ENCODE measurements at regions not wholly inside any gene's neighbourhood (a gene's known extent, or its start where the extent isn't known, plus 50 kb on each side); places are given as distances from the start of the nearest gene placed in this dataset. TPM values are rescaled to one million over a fixed set of nuclear protein-coding genes. Genes with fewer than 3 reads are reported as not detected.

GRCh38 chr10:14382022-14382421 is 51.3 kb upstream of the FRMD4A start:
- H3K4me1 ChIP-seq (ENCODE audit: low read length), result no peaks in the 10 kb centered on the region
- no peaks in the 10 kb centered on the region for H4K20me1 ChIP-seq (ENCODE audit: insufficient read depth, low read depth, low read length)
- no peaks in the 10 kb centered on the region for H3K9me3 ChIP-seq (ENCODE audit: low read length)
- H3K36me3 ChIP-seq (ENCODE audit: insufficient read depth, low read length), result no peaks in the 10 kb centered on the region
- H3K27ac ChIP-seq (ENCODE audit: low read length), result no peak overlapping the region
- no peaks in the 10 kb centered on the region for H3K79me2 ChIP-seq (ENCODE audit: low read length)
- no peak for DNase-seq
- no peak overlapping the region for H2AFZ ChIP-seq (ENCODE audit: low read length)
- H3K9ac ChIP-seq (ENCODE audit: low read length), result no peak overlapping the region
- no peaks in the 10 kb centered on the region for H3K9me2 ChIP-seq (replicated peaks; ENCODE audit: insufficient read depth, low read length)
- H3K4me3 ChIP-seq (ENCODE audit: low read length), result no peak overlapping the region
- H3K4me2 ChIP-seq (ENCODE audit: low read depth, low read length, poor library complexity, severe bottlenecking), result no peak overlapping the region
- no peaks in the 10 kb centered on the region for H3K27me3 ChIP-seq (ENCODE audit: low read length)

GRCh38 chr10:14381475-14381874 is 50.8 kb upstream of the FRMD4A start:
- Histone ChIP-seq H3K4me2 (ENCODE audit: low read depth, low read length, poor library complexity, severe bottlenecking) (no peak overlapping the region), H3K9me2 (replicated peaks; ENCODE audit: insufficient read depth, low read length) (no peaks in the 10 kb centered on the region), H3K4me3 (ENCODE audit: low read length) (no peak overlapping the region), H4K20me1 (ENCODE audit: insufficient read depth, low read depth, low read length) (no peaks in the 10 kb centered on the region), H3K79me2 (ENCODE audit: low read length) (no peaks in the 10 kb centered on the region), H3K36me3 (ENCODE audit: insufficient read depth, low read length) (no peaks in the 10 kb centered on the region), H3K9me3 (ENCODE audit: low read length) (no peaks in the 10 kb centered on the region), H3K9ac (ENCODE audit: low read length) (no peak overlapping the region), H3K27me3 (ENCODE audit: low read length) (no peaks in the 10 kb centered on the region), H3K27ac (ENCODE audit: low read length) (no peak overlapping the region), H3K4me1 (ENCODE audit: low read length) (no peaks in the 10 kb centered on the region), H2AFZ (ENCODE audit: low read length) (no peak overlapping the region)
- no peak for DNase-seq

GRCh38 chr10:14380746-14381145 is 50.0 kb upstream of the FRMD4A start:
- H3K9me3 ChIP-seq (ENCODE audit: low read length), result no peaks in the 10 kb centered on the region
- H3K27ac ChIP-seq (ENCODE audit: low read length), result no peak overlapping the region
- H3K4me3 ChIP-seq (ENCODE audit: low read length), result no peak overlapping the region
- no peaks in the 10 kb centered on the region for H3K27me3 ChIP-seq (ENCODE audit: low read length)
- no peaks in the 10 kb centered on the region for H3K4me1 ChIP-seq (ENCODE audit: low read length)
- no peak overlapping the region for H2AFZ ChIP-seq (ENCODE audit: low read length)
- DNase-seq, result no peak
- no peaks in the 10 kb centered on the region for H3K9me2 ChIP-seq (replicated peaks; ENCODE audit: insufficient read depth, low read length)
- no peaks in the 10 kb centered on the region for H3K79me2 ChIP-seq (ENCODE audit: low read length)
- H3K36me3 ChIP-seq (ENCODE audit: insufficient read depth, low read length), result no peaks in the 10 kb centered on the region
- no peak overlapping the region for H3K4me2 ChIP-seq (ENCODE audit: low read depth, low read length, poor library complexity, severe bottlenecking)
- H4K20me1 ChIP-seq (ENCODE audit: insufficient read depth, low read depth, low read length), result no peaks in the 10 kb centered on the region
- no peak overlapping the region for H3K9ac ChIP-seq (ENCODE audit: low read length)

Small RNA genes lying in the stretch of these regions (small RNA-seq; reads per million reads assigned to genes)
- not detected for gene MIR1265
- gene MIR4293, result not detected

All from Karpas-422 (cell line).